Gastroesophageal sphincter (tissue), 4 donors: ENCODE measurements at regions not wholly inside any gene's neighbourhood (a gene's known extent, or its start where the extent isn't known, plus 50 kb on each side); places are given as distances from the start of the nearest gene placed in this dataset.

ENCODE experiments used
- ATAC-seq: fragments of 150-250 bp; one replicate; pipeline ENCODE4 v1.9.1; 2016; ENCODE audit warnings: mild to moderate bottlenecking, moderate library complexity
- H3K27ac ChIP-seq, 4 donors: fragments of 200-600 bp; sonication (generic) in 3 of 4; 1 replicate in 3 of 4; 2 replicates in 1 of 4; pipeline ENCODE4 v1.5.1; 2016 to 2019
- H3K27me3 ChIP-seq: fragments of 200-600 bp; sonication (generic); one replicate; pipeline ENCODE4 v1.5.1; 2019
- H3K36me3 ChIP-seq, 2 donors: fragments of 200-600 bp; sonication (generic); one replicate each; pipeline ENCODE4 v1.5.1; 2019; ENCODE audit warnings: control low read depth in 1 of 2
- H3K4me1 ChIP-seq, 3 donors: fragments of 200-600 bp; sonication (generic); 1 replicate in 2 of 3; 2 replicates in 1 of 3; pipeline ENCODE4 v1.5.1; 2016 to 2019; ENCODE audit warnings: control low read depth in 2 of 3
- H3K4me3 ChIP-seq, 2 donors: fragments of 200-600 bp; sonication (generic); one replicate each; pipeline ENCODE4 v1.5.1; 2019; ENCODE audit warnings: mild to moderate bottlenecking in 1 of 2, moderate library complexity in 1 of 2
- H3K9me3 ChIP-seq, 3 donors: fragments of 200-600 bp; sonication (generic); one replicate each; pipeline ENCODE4 v1.5.1; 2017 to 2019; ENCODE audit warnings: control low read depth in 2 of 3
- CTCF ChIP-seq, 4 experiments: fragments of 200-600 bp in 2 of 4; fragments of 450-650 bp in 2 of 4; sonication (generic) in 1 of 4; IDR thresholded peaks; one replicate each; pipeline ENCODE4 v1.5.1; 2017 to 2019; ENCODE audit warnings: antibody characterized with exemption in 4 of 4, mild to moderate bottlenecking in 2 of 4, moderate library complexity in 2 of 4
- EP300 ChIP-seq: sonication (generic); formaldehyde crosslinking; IDR thresholded peaks from one replicate; pipeline ENCODE4 v1.6.1; 2017; ENCODE audit warnings: antibody characterized with exemption, mild to moderate bottlenecking
- POLR2A ChIP-seq, 2 donors: fragments of 450-650 bp; IDR thresholded peaks; one replicate each; pipeline ENCODE4 v1.6.1; 2017; ENCODE audit warnings: antibody characterized with exemption in 2 of 2, mild to moderate bottlenecking in 2 of 2, moderate library complexity in 1 of 2
- POLR2AphosphoS5 ChIP-seq: sonication (generic); formaldehyde crosslinking; IDR thresholded peaks from one replicate; pipeline ENCODE4 v1.6.1; 2017; ENCODE audit warnings: antibody characterized with exemption
- whole genome bisulfite sequencing, 2 donors: methylation state at CpG; one replicate each; pipeline ENCODE4 v1.1.5; 2018; ENCODE audit warnings: low coverage in 1 of 2; 5-methylcytosine and 5-hydroxymethylcytosine counted together

- peaks cover 7% of the 10 kb centered on the region for H3K27me3 ChIP-seq
- peaks cover 0 to 10% (median 2%) of the 10 kb centered on the region in 3 donors for H3K4me1 ChIP-seq
- no peaks in the 10 kb centered on the region for H3K36me3 ChIP-seq
- H3K27ac ChIP-seq: no peak overlapping the region
- WGBS, 2 donors: 32 to 68% methylated on average over 5 to 6 of the region's 9 CpGs
- no peaks in the 10 kb centered on the region for H3K9me3 ChIP-seq
- H3K4me3 ChIP-seq: no peak overlapping the region
- ATAC-seq: no peak
- TF ChIP-seq POLR2AphosphoS5 (no peak), CTCF (IDR thresholded peaks at IDR 0.05) (no peak), POLR2A (IDR thresholded peaks at IDR 0.05) (no peak), EP300 (no peak)
Measured at GRCh38 chr22:27065279-27065678, 407.9 kb downstream of the MIAT start.

GRCh38 chr22:27066856-27067255, 409.5 kb downstream of the MIAT start:
- no peaks in the 10 kb centered on the region for H3K36me3 ChIP-seq
- TF ChIP-seq CTCF (IDR thresholded peaks at IDR 0.05): no peak
- TF ChIP-seq POLR2AphosphoS5: no peak
- no peak for TF ChIP-seq POLR2A (IDR thresholded peaks at IDR 0.05)
- no peak for TF ChIP-seq EP300
- no peaks in the 10 kb centered on the region for H3K9me3 ChIP-seq
- WGBS, 2 donors: 80 to 83% methylated on average over 11 to 12 of the region's 12 CpGs
- H3K27me3 ChIP-seq: peaks cover 17% of the 10 kb centered on the region
- H3K27ac ChIP-seq: no peak overlapping the region
- H3K4me3 ChIP-seq: no peak overlapping the region
- peaks cover 0 to 10% (median 2%) of the 10 kb centered on the region in 3 donors for H3K4me1 ChIP-seq
- no peak for ATAC-seq

- ATAC-seq: no peak
- TF ChIP-seq EP300 (no peak), CTCF (IDR thresholded peaks at IDR 0.05) (no peak), POLR2A (IDR thresholded peaks at IDR 0.05) (no peak), POLR2AphosphoS5 (no peak)
- Histone ChIP-seq H3K27me3 (peaks cover 17% of the 10 kb centered on the region), H3K36me3 (no peaks in the 10 kb centered on the region), H3K27ac (no peak overlapping the region), H3K9me3 (no peaks in the 10 kb centered on the region), H3K4me1 (peaks cover 0 to 10% (median 2%) of the 10 kb centered on the region in 3 donors), H3K4me3 (no peak overlapping the region)
Measured at GRCh38 chr22:27068121-27068520, 410.7 kb downstream of the MIAT start.

- Histone ChIP-seq H3K27ac (no peak overlapping the region), H3K4me3 (no peak overlapping the region), H3K36me3 (no peaks in the 10 kb centered on the region), H3K27me3 (peaks cover 26% of the 10 kb centered on the region), H3K4me1 (no peaks in the 10 kb centered on the region), H3K9me3 (no peaks in the 10 kb centered on the region)
- 45 to 53% methylated on average over 8 of the region's 8 CpGs for WGBS, 2 donors
- no peak for ATAC-seq
- TF ChIP-seq EP300 (no peak), POLR2A (IDR thresholded peaks at IDR 0.05) (no peak)
Measured at GRCh38 chr22:27070594-27070993, 413.2 kb downstream of the MIAT start.

- Histone ChIP-seq H3K36me3 (no peaks in the 10 kb centered on the region), H3K27me3 (peaks cover 29% of the 10 kb centered on the region), H3K4me1 (no peaks in the 10 kb centered on the region), H3K4me3 (no peak overlapping the region), H3K27ac (no peak overlapping the region), H3K9me3 (no peaks in the 10 kb centered on the region)
- TF ChIP-seq POLR2AphosphoS5 (no peak), POLR2A (IDR thresholded peaks at IDR 0.05) (no peak), CTCF (IDR thresholded peaks at IDR 0.05) (no peak), EP300 (no peak)
- no peak for ATAC-seq
- WGBS, 2 donors: 69 to 78% methylated on average over 8 to 12 of the region's 12 CpGs
Measured at GRCh38 chr22:27073601-27074425, 416.4 kb downstream of the MIAT start.
